Peyer's patch (tissue), 4 donors: ENCODE measurements at regions not wholly inside any gene's neighbourhood (a gene's known extent, or its start where the extent isn't known, plus 50 kb on each side); places are given as distances from the start of the nearest gene placed in this dataset.

Source experiments
- CTCF ChIP-seq, 6 experiments: fragments of 450-650 bp in 4 of 6; fragments of 200-600 bp in 2 of 6; sonication (generic) in 1 of 6; IDR thresholded peaks; one replicate each; pipeline ENCODE4 v1.5.1; 2017 to 2019; ENCODE audit warnings: antibody characterized with exemption in 6 of 6, mild to moderate bottlenecking in 3 of 6, moderate library complexity in 1 of 6
- POLR2A ChIP-seq, 2 donors: fragments of 450-650 bp; IDR thresholded peaks; one replicate each; pipeline ENCODE4 v1.5.1; 2017; ENCODE audit warnings: antibody characterized with exemption in 2 of 2, mild to moderate bottlenecking in 2 of 2, moderate library complexity in 2 of 2

- no peak for TF ChIP-seq CTCF (IDR thresholded peaks at IDR 0.05)
- TF ChIP-seq POLR2A (IDR thresholded peaks at IDR 0.05) = no peak
Measured at GRCh38 chr16:86690970-86691369, 112.6 kb downstream of the FOXL1 start.
